ENCODE measurements at regions not wholly inside any gene's neighbourhood (a gene's known extent, or its start where the extent isn't known, plus 50 kb on each side); places are given as distances from the start of the nearest gene placed in this dataset.
A peak's percentile ranks its signal among the peaks of the same experiment; 100 is the strongest.

DNA sequence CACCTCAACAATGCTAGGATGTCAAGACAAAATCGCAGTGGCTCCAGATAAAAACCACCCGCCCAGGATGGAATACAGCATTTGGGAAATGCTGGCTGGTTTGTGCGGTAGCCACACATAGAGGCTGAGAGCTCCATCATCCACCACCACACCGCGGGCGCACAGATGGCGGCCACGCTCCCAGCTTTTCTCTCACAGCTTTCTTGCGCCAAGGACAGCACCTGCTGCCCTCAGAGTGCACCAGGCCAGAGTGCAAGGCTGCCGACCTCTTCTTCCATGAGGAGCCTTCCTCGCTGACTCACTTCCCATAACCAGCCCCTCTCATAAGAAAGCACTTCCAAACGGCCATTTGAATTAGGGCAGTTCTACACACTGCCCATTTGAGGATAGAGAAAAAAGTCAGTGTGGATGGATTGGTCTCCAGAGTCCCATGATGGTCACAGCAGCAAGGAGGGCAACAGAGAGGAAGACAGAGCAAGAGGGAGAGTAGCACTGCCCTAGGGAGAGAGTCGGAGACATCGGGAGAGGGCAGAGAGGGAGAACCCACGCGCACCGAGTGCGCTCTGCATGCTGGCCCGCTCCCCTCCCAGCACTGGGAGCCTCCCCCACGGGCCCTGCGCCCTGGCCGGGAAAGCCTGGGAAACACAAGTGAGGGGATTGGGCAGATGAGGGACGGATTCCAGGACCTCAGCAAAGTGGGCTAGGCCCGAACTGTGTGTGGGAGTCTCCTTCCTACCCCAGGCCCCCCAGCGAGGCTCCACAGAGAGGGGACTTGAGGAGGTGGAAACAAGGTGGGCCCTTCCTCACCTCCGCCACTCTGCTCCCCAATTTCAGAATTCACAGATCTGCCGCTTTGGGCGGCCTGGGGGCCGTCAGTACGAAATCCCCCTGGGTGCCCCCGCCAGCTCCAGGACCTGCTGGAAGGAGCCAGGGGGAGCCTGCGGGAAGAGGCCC, 156.9 kb downstream of the USP12 start:
- no peak for DNase-seq

DNA sequence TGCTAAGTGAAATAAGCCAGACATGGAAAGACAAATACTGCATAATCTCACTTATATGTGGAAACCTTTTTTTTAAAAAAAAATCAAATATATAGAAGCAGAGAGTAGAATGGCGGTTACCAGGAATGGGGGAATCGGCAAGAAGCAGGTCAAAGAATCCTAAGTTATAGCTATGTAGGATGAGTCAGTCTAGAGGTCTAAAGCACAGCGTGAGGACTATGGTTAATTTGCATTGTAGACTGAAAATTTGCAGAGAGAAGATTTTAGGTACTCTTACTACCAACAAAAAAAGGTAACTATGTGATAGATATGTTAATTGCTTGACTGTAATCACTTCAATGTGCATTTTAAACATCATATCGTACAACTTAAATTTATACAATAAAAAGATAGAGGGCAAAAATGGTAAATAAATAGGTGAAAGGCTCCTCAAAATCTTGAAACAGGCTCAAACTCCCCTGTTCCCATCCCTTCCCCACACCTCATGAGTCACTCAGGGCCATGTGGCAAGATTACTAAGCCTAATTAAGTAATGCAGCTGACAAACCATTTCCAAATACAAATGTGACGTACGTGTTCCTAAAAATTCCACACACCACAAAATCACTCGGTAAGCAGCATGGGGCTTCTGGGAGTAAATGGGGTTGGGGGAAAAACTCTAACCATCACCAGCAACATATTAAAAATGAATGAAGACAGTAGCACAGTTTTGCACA, 159.0 kb downstream of the USP12 start:
- peak; percentile 43 for DNase-seq

DNA sequence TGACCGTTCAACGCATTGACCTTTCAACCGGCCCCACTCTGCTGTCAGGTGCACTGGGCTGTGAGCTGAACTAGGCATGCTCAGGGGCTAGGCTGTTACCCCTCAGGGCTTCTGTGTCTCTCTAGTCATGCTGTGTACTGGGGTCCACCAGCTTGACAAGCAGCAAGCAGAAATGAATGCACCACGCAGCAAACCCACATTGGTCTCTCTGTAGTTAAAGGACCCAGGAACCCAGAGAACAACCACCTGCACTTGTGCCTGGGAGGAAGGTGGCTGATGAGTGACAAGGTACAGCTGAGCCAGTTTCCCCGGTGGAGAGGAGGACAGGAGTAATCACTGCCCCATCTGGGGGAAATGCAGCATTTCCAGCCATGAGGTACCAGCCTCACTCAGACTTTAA, 159.9 kb downstream of the USP12 start:
- no peak for DNase-seq

GRCh38 chr13:27008733-27009132, 162.9 kb downstream of the USP12 start:
- no peak for DNase-seq

DNA sequence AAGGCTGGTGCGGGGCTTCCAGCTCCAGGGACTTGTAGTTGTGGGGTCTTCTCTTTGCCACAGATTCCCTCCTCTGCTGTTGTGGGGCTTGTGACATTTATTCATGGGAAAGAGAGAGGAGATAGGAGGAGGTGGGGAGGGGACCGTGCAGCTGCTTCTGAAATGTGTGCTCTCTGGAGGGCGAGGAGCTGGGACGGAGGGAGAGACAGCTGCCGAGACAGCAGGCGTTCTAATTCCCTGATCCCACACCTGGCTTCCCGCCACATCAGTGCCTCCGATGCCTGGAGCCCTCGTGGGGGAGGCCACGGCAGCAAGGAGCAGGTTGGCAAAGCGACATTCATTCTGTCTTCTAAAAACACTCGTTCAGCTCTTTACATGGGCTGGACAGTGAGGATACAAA, 164.4 kb downstream of the USP12 start:
- DNase-seq: no peak

GRCh38 chr13:27006519-27007161, 165.0 kb downstream of the USP12 start:
- DNase-seq: no peak

DNA sequence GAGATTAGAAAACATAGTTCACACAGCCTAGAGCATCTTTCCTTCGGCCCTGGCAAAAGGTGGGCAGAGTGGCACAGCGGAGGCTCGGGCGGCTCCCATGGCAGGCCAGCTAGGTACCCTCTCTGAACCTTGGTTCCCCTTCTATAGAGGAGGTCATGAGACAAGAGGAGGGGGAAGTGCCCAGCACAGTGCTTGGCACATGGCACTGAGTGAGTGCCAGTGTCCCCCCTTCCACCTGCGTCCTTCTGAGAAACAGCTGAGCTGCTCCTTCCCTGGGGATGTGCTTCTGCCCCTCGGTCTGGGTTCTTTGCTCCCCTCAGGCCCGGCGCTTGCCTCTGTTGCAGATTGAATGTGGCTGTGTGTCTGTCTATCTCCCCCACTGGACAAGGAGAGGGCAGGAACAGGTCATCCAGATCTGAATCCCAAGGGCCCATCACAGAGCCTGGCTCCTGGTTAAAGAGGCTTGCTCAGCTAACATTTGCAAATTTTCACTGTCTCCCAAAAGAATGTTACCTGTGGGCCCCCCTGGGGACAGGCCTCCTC, 165.6 kb downstream of the USP12 start:
- DNase-seq: no peak

DNA sequence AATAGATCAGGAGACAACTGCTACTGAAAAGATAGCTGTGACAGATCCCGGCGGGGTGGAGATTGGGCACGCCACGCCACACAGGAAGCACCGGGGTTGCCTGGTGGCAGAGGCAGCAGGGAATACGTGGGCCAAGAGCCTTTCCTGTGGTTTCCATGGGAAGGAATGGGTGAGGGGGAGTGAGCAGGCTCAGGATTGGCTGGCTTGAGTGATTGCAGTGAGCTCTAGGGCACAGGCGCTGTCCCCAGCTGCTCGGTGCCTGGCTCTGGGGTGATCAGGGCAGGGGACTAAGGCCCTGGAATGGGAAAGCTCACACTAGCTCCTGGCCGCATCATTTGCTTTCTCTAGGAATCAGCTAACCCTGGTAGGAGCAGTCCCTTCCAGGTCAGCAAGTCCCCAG, 166.1 kb downstream of the USP12 start:
- DNase-seq: no peak

GRCh38 chr13:27004866-27005265, 166.7 kb downstream of the USP12 start:
- no peak for DNase-seq

DNA sequence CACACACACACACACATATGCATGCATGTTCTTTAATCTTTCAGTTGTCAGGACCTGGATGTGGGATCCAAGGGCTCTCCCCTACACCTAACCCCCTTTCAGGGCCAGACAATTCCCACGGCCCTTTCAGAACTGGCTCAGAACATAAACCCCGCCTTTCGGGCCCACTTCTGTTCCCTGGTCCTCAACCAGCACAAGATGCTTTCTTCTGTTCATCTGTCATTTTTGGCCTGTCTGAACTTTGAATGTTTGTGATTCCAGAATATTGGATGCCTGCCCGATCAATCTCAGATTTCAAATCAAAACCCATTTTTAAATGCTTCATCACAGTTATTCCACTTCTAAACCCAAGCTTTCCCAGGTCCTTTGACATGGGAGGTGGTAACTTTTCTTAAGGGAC, 167.3 kb downstream of the USP12 start:
- no peak for DNase-seq

GRCh38 chr13:27001705-27002104, 169.9 kb downstream of the USP12 start:
- no peak for DNase-seq

- no peak for DNase-seq
These were observed 170.9 kb downstream of the USP12 start for GRCh38 chr13:27000686-27001085.

DNA sequence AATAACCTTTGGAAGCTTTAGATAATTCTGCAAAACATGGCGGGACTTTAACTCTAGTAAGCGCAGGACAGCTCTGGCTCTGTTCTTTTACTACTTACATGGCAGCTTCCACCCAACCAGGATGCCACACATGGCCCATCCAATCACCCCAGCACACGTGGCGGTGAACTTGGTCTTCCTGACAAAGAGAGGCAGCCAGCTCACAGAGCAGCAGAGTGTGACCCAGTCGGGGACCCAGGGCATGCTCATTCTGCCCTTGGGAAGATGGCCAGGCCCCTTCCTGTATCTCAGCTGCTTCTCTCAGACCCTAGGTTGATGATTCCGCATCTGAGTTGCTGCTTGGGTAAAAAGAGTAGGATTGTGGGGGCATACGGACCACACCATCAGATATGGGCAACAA, 172.1 kb downstream of the USP12 start:
- DNase-seq: no peak

- DNase-seq: no peak
These were observed 173.3 kb downstream of the USP12 start for GRCh38 chr13:26998292-26998691.

DNA sequence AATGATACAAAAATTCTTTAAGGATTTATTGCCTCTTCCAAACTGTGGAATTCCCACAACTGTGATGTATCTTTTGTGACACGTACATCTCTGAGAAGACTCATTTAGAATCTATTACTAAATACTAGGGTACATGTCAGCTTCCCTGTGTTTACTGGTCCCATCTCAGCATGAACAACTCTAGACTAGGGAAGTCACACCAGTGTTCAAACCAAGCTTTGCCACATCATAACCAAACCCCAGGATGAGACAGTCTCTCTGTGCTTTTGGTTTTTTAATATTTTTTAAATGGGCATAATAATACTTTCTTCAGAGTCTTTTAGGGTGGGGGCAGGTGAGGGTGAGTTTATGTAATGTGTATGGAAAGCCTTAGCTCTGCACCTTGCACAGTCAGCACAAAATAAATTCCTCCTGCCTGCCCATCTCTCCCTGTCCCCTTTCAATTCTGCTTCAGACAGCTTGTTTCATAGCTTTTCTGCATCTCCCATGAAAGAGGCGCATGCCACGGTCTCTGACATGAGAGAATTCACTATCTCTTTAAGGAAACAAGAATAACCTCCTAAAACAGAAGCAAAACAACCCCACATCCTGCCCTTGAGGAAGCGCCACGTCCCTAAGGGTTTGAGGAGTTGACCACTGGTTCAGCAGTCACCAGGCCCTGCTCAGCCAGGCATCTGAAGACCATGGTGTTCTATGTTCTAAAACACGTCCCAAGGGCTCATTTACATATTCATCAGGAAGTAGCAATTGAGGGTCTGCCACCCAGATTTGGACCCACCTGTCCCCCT, 174.5 kb downstream of the USP12 start:
- DNase-seq: no peak

GRCh38 chr13:26995159-26995558, 176.5 kb downstream of the USP12 start:
- no peak for DNase-seq

DNA sequence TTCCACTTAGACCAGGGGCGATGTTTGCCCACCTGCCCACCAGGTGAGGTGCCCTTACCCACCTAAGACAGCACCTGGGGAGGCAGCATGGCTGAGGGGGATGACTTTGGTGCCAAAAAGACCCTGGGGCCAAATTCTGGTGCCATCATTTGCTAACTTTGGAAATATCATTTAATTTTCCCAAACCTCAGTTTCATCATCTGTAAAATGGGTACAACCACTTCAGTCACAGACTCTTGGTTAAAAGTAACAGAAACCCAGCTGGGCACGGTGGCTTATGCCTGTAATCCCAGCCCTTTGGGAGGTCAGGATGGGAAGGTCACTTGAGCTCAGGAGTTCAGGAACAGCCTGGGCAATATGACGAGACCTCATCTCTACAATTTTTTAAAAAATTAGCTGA, 177.8 kb downstream of the USP12 start:
- DNase-seq: no peak

DNA sequence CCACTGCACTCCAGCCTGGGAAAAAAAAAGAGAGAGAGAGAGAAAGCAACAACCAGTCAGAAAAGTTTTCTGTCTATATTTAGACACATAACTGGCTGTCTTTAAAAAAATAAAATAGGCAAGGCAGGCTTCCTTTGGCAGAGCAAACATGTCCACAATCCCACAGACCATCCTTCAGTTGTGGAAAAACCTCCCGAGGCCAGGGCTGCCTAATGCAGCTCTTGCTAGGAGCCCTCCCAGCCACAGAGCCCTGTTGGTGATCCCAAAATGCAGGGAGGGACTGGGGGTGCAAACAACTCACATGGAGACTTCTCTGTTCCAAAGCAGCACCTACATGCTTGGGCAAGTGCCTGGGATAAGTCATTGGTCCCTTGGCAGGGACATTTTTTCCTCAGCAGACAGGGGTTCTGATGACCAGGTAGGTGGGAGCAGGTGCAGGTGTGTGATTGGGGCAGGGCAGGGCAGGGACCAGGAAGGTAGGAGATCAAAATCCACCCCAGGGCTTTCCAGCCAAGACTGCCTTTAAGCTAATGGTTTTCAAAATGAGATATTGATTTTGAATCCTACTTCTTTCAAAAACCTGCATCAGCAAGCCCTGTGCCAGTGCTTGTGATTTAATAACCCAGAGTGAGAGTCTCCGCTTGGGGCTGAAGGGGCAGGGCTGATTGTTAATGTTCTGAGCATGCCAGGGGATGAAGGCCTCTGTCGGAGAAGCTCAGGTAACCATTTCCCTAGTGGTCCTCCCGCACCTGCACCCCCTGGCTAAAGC, 178.5 kb downstream of the USP12 start:
- no peak for DNase-seq

DNA sequence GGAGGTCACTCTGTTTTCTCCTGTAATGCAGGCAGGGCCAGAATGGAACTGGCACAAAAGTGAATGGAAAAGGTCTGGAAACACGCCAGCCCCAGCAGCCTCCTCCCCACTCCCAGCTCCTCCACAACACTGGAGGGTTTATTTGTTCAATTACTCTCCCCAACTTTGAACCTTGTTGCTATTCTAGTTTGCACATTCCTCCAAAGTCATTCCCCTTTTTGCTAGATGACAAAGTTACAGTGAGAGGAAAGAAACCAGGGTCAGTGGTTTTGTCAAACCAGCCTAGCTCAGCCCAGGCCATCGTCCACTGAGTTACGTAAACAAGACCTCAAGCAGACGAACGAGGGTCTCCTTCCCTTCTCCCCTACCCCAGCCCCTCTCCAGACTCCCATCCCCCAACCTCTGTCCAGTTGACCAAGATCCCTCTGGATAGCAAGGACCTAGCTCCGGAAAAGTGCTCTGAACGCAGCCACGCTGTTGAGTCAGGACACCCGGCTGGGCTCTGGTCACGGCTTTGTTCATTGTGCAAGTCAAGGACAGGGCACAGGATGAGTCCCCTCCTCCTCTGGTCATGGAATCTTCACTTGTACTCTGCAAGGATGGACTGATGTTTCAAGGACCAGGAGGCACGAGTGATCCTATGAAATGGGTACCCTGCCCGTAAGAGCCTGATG, 180.0 kb downstream of the USP12 start:
- no peak for DNase-seq

DNA sequence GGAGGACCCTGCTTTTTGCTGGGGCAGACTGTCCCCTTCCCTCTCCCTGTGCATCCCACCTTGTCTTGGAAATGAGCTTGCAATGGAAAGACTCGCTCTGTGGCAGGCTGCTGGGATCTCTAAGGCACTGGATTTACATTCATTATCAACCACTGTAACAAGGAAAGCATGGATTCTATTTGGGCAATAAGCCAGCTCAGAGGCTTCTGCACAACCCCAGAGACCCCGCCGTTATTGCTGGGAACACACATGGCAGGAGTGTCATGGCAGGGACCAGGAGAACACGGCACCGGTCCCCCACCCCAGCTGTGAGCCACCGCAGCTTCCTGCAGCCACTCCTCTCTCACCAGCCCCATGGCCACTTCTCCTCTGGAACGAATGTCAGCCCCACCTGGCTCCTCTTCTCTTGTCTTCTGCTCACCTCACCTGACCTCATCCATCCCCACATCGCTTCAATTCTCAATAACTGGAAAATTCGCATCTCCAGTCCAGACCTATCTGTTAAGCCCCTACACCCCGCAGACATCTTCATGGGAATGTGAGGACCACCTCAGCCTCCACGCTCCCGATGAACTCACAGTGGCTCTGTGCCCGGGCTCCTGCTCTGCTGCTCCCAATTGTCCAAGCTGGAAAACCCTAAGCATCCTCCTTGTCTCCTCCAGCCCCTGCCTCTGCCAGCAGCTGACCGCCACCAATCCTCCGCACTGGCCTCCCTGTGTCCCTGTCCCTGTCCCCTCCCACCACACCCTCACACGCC, 181.5 kb downstream of the USP12 start:
- DNase-seq: no peak

Measured in fibroblast of skin of back (primary cell).